Stomach smooth muscle (tissue), 2 donors: ENCODE measurements at regions not wholly inside any gene's neighbourhood (a gene's known extent, or its start where the extent isn't known, plus 50 kb on each side); places are given as distances from the start of the nearest gene placed in this dataset.

Experiments used
- H3K27ac ChIP-seq: one replicate; pipeline ENCODE4 v1.7.0; 2013; ENCODE audit warnings: mild to moderate bottlenecking, low read length, inconsistent platforms
- H3K27me3 ChIP-seq, 2 donors: one replicate each; pipeline ENCODE4 v1.7.0; 2013; ENCODE audit warnings: low read length in 2 of 2; ENCODE audit not compliant: insufficient read depth in 2 of 2, control insufficient read depth in 1 of 2
- H3K36me3 ChIP-seq, 2 donors: one replicate each; pipeline ENCODE4 v1.7.0; 2013; ENCODE audit warnings: low read length in 2 of 2; ENCODE audit not compliant: control insufficient read depth in 2 of 2, insufficient read depth in 2 of 2
- H3K4me1 ChIP-seq: one replicate; pipeline ENCODE4 v1.7.0; 2013; ENCODE audit warnings: low read length; ENCODE audit not compliant: control insufficient read depth, insufficient read depth
- H3K4me3 ChIP-seq, 2 donors: one replicate each; pipeline ENCODE4 v1.7.0; 2013; ENCODE audit warnings: low read length in 2 of 2
- H3K9ac ChIP-seq, 2 donors: one replicate each; pipeline ENCODE4 v1.7.0; 2013; ENCODE audit warnings: low read length in 2 of 2, mild to moderate bottlenecking in 1 of 2
- H3K9me3 ChIP-seq, 2 donors: one replicate each; pipeline ENCODE4 v1.7.0; 2013; ENCODE audit warnings: low read length in 2 of 2; ENCODE audit not compliant: control insufficient read depth in 2 of 2
- donor health status: healthy.
- donor health status: Pancreatic carcinoma.

DNA sequence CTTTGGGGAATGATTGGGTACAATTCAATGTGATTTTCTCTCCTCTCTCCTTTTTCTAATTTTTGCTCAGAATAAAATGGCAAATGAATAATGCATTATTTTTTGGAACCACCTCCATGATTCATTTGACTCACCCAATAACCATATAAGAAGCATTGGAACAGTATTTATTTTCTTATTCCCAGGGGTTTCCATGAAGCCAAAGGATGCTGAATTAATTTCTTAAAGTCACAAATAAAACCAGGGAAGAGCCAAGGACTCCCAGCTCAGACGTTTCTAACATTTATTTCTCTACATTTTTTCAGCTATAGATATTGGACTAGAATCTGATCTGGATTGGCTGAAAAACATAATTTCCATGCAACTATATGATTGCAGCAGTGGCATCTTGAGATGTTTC is 735.2 kb upstream of the ANKRD30A start:
- H3K4me1 ChIP-seq: no peaks in the 10 kb centered on the region
- H3K36me3 ChIP-seq: no peaks in the 10 kb centered on the region
- H3K4me3 ChIP-seq: no peak overlapping the region
- H3K27me3 ChIP-seq: no peaks in the 10 kb centered on the region
- H3K9ac ChIP-seq: no peak overlapping the region
- H3K9me3 ChIP-seq: no peaks in the 10 kb centered on the region
- no peak overlapping the region for H3K27ac ChIP-seq

DNA sequence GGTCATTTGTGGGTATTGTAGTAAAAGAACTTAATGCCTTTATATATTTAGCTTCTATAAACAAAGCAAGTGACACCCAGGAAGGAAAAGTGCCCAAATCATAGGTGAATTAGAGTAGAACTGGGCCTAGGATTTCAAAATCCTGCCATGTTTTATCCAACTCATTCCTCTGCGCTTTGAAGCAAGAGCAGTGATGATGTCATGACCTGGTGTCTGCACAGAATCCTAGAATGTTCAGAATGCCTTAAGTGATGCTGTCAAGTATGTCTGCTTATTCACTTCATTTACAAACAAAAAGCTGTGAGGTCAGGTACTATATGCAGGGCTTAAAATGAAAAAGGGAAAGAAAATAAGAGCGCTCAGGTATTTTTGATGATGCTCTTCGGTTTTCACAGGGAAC is 737.2 kb upstream of the ANKRD30A start:
- no peak overlapping the region for H3K27ac ChIP-seq
- no peaks in the 10 kb centered on the region for H3K27me3 ChIP-seq
- H3K4me1 ChIP-seq: no peaks in the 10 kb centered on the region
- no peaks in the 10 kb centered on the region for H3K9me3 ChIP-seq
- H3K36me3 ChIP-seq: no peaks in the 10 kb centered on the region
- H3K4me3 ChIP-seq: no peak overlapping the region
- H3K9ac ChIP-seq: no peak overlapping the region

DNA sequence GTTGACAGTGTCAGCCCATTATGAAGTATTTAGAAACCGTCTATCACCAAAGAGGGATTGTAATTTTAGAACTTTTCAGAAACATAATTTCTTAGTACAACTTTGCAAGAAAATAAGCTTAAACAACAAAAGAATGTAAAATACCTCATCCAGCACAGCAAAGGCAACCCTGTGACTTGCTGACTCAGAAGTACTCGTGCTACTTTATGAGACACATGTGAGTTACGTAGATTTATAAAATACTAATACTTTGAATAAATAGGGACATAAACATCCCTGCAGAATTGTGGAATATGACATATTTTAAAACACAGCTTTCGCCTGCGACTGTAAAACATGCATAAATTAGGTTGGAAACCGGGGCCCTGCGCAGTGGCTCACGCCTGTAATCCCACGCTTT is 739.7 kb upstream of the ANKRD30A start:
- Histone ChIP-seq H3K4me3 (no peak overlapping the region), H3K9me3 (no peaks in the 10 kb centered on the region), H3K4me1 (no peaks in the 10 kb centered on the region), H3K36me3 (no peaks in the 10 kb centered on the region), H3K27ac (no peak overlapping the region), H3K27me3 (no peaks in the 10 kb centered on the region), H3K9ac (no peak overlapping the region)

DNA sequence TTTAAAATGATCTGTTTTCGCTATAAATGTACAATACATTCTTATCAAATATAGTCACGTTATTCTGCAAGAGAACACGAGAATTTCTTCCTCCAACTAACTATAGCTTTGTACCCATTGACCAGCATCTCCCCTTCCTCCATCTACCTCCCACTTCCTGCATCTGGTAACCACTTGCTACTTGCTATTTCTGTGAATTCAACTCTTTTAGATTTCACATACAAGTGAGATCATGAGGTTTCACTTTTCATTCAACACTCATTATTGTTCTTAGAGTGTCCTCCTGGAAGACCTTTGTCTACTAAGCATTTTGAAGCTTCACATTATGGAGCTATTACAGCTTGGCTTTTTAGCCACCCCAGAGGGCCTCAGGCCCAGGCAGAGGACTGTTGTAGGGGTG is 741.3 kb upstream of the FZD8 start:
- Histone ChIP-seq H3K4me3 (no peak overlapping the region), H3K36me3 (no peaks in the 10 kb centered on the region), H3K27me3 (no peaks in the 10 kb centered on the region), H3K9ac (no peak overlapping the region), H3K27ac (no peak overlapping the region), H3K4me1 (no peaks in the 10 kb centered on the region), H3K9me3 (peaks cover 0 to 4% of the 10 kb centered on the region in 2 donors)

DNA sequence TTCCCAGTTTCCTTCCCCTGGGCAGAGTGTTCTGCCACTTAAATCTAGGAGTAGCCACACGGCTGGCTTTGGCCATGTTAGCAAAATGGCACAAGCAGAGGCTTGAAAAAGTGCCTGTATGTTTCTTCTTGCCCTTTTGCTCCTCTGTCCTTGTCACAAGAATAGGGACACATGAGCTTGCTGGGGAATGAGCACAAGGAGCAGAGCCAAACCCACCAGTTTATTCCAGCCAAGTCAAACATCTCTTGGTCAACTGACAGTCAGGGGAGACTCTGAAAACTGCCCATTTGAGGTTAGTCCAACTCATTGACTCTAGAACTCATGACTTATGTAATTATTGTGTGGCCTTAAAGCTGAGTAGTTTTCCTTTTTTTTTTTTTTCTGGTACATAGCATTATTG is 739.7 kb upstream of the FZD8 start:
- no peak overlapping the region for H3K4me3 ChIP-seq
- no peaks in the 10 kb centered on the region for H3K27me3 ChIP-seq
- H3K9ac ChIP-seq: no peak overlapping the region
- no peak overlapping the region for H3K27ac ChIP-seq
- H3K36me3 ChIP-seq: no peaks in the 10 kb centered on the region
- no peaks in the 10 kb centered on the region for H3K4me1 ChIP-seq
- H3K9me3 ChIP-seq: peaks cover 0 to 4% of the 10 kb centered on the region in 2 donors

DNA sequence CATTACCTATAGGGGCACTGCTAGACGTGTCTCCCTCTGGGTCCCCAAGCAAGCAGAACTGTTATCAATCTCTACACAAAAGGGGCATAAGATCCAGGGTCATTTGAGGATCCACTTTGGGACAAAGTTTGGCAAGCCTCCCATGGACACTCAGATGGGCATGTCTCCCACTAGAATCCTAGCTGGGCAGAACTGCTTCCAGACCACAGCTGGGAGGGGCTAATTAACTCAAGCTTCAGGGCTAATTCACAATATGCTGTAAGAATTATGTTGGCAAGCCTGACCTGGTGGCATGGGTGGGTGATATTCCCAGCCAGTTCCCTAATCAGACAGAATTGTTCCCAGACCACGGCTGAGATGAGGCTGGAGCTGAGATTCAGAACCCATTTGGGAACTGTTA is 738.4 kb upstream of the FZD8 start:
- H3K36me3 ChIP-seq: no peaks in the 10 kb centered on the region
- no peaks in the 10 kb centered on the region for H3K27me3 ChIP-seq
- peaks cover 0 to 4% of the 10 kb centered on the region in 2 donors for H3K9me3 ChIP-seq
- H3K9ac ChIP-seq: no peak overlapping the region
- no peak overlapping the region for H3K4me3 ChIP-seq
- no peak overlapping the region for H3K27ac ChIP-seq
- no peaks in the 10 kb centered on the region for H3K4me1 ChIP-seq

DNA sequence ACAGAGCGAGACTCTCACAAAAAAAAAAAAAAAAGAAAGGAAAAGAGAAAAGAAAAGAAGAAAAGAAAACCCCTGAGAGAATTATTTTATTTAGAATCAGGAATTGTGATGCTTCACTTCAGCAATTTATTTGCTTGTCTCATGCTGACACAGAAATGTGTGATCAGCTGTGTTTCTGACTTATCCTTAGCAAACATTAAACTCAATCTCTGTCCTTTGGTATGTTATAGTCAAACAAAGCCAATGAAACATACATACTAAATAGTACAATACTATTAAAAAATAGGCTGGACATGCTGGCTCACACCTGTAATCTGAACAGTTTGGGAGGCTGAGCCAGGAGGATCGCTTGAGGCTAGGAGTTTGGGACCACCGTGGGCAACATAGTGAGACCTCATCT is 733.0 kb upstream of the FZD8 start:
- H3K27ac ChIP-seq: no peak overlapping the region
- no peak overlapping the region for H3K9ac ChIP-seq
- H3K9me3 ChIP-seq: peaks cover 0 to 4% of the 10 kb centered on the region in 2 donors
- no peaks in the 10 kb centered on the region for H3K27me3 ChIP-seq
- H3K36me3 ChIP-seq: no peaks in the 10 kb centered on the region
- H3K4me1 ChIP-seq: no peaks in the 10 kb centered on the region
- H3K4me3 ChIP-seq: no peak overlapping the region

DNA sequence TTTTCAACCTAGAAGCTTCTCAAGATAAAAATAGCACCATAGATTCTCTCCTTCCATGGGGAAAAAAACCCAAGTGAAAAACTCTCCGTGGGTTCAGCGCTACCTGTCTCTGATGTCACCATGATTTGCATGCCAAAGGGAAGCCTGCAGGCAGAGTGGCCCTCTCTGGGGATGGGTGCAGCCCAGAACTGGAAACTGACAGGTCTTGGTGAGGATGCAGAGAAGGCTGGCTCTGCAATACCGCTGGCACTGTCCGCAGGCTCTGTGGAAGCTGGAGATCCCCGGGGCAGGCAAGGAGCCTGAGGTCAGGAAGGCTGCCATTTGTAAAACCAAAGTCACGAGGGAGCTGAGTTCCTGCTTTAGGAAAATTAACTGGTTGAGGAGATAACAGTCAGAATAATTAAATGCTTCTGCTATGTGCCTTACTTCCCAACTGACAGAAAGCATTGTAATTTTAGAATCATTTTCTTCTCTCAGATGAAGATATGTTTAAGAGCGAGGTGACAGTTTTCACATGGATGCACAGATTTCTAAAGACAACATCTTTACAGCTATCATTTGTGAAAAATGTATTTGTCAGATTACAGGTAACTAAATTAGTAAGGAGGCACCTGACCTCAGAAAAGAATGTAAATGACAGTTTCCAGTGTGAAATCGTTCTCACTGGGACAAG is 731.5 kb upstream of the FZD8 start:
- H3K9me3 ChIP-seq: no peaks in the 10 kb centered on the region
- H3K36me3 ChIP-seq: no peaks in the 10 kb centered on the region
- no peak overlapping the region for H3K4me3 ChIP-seq
- H3K27ac ChIP-seq: no peak overlapping the region
- H3K4me1 ChIP-seq: no peaks in the 10 kb centered on the region
- no peaks in the 10 kb centered on the region for H3K27me3 ChIP-seq
- no peak overlapping the region for H3K9ac ChIP-seq

DNA sequence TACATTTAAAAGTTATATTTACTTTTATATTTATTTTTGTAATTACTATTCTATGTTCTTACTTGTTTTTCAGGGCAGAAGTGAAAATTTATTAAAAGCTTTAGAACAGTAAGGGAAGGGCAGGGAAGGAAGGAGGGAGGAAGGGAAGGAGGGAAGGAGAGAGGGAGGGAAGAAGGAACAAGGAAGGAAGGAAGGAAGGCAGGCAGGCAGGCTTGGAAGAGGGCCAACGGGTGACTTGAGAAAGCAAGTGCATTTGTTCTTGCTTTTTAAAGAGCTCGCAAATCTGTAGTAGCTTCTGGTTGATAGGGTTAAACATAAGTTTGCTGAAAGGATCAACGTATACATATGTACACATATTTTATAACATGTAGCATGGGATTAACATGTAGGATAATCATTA is 725.3 kb upstream of the FZD8 start:
- Histone ChIP-seq H3K4me1 (no peaks in the 10 kb centered on the region), H3K9me3 (no peaks in the 10 kb centered on the region), H3K9ac (no peak overlapping the region), H3K27me3 (no peaks in the 10 kb centered on the region), H3K4me3 (no peak overlapping the region), H3K36me3 (no peaks in the 10 kb centered on the region), H3K27ac (no peak overlapping the region)

DNA sequence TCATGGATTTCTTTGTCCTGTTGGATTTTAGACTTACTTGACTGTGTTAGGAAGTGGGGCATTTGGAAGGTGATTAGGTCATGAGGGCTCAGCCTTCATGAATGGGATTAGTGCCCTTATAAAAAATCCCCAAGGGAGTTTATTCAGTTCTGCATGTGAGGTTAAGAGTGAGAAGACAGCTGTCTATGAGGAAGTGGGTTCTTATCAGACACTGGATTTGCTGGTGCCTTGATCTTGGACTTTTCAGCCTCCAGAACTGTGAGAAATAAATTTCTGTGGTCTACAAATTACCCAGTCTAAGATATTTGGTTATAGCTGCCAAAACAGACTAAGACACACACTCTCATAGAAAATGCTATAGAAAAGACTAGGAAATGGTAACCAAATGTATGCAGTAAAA is 724.7 kb upstream of the FZD8 start:
- no peaks in the 10 kb centered on the region for H3K4me1 ChIP-seq
- H3K9me3 ChIP-seq: no peaks in the 10 kb centered on the region
- H3K9ac ChIP-seq: no peak overlapping the region
- H3K27me3 ChIP-seq: no peaks in the 10 kb centered on the region
- H3K36me3 ChIP-seq: no peaks in the 10 kb centered on the region
- H3K27ac ChIP-seq: no peak overlapping the region
- H3K4me3 ChIP-seq: no peak overlapping the region

DNA sequence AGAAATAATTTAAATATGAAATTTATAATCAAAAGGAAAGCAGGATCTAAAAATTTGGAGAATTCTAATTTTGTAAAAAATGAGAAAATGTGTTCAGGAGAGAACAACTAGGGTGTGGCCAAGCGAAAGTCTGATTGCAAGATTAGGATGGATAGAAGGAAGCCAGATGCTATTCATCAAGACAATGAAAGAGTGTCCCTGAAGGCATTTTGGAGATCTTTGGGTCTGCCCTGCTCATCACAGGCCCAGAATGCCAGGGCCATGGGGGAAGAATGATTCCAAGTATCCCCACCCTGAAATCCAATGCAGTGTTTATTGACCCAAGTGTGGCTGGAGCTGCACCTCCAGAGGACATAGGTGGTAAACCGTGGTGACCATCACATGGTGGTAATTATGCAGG is 724.0 kb upstream of the FZD8 start:
- Histone ChIP-seq H3K27ac (no peak overlapping the region), H3K9me3 (no peaks in the 10 kb centered on the region), H3K9ac (no peak overlapping the region), H3K4me1 (no peaks in the 10 kb centered on the region), H3K4me3 (no peak overlapping the region), H3K27me3 (no peaks in the 10 kb centered on the region), H3K36me3 (no peaks in the 10 kb centered on the region)
